ENCODE measurements at regions not wholly inside any gene's neighbourhood (a gene's known extent, or its start where the extent isn't known, plus 50 kb on each side); places are given as distances from the start of the nearest gene placed in this dataset.

DNA sequence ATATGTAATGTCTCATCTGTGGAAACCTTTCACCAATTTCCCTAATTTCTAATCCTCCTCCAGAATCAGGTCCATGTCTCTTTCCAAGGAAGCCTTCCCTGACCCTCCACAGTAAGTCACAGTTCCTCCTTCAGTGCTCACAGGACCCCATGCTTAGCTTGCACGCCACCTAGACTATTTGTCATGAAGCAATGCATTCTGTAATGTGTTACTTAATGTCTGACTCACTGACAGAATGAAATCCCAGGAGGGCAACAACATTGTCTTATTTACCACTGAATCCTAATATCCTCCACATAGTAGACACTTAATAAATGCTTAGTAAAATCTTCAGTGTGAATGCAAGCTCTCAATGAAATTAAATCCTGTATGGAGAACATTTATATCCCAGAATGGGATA, 245.9 kb upstream of the PLD5 start:
- DNase-seq (ENCODE audit: low read depth) = no peak
- in situ Hi-C loops (cut with HindIII; ENCODE audit: low pct_unique_long_range_greater_than_20kb, low sequenced_read_pairs) = no loop called here

DNA sequence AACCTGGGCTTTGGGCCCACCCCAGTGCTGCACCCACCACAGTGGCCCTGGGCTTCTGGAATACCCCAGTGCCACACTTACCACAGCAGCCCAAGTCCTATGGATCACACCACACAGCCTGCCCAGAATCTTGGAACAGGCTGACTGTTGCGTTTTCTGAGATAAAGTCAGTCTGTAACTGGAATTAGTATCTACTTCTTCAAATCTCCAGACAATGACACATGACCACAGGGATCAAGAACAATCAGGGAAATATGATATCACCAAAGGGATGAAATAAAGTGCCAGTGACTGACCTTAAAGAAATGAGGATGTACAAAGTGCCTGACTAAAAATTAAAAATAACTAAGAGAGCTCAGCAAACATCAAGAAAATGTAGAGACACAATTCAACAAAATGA, 239.7 kb upstream of the PLD5 start:
- no peak for DNase-seq (ENCODE audit: low read depth)
- in situ Hi-C loops (cut with HindIII; ENCODE audit: low pct_unique_long_range_greater_than_20kb, low sequenced_read_pairs) = no loop called here

- DNase-seq (ENCODE audit: low read depth) = no peak
- in situ Hi-C loops (cut with HindIII; ENCODE audit: low pct_unique_long_range_greater_than_20kb, low sequenced_read_pairs) = no loop called here
Observed at GRCh38 chr1:242761556-242761955, 237.1 kb upstream of the PLD5 start.

- in situ Hi-C loops (cut with HindIII; ENCODE audit: low pct_unique_long_range_greater_than_20kb, low sequenced_read_pairs) = no loop called here
- no peak for DNase-seq (ENCODE audit: low read depth)
Observed at GRCh38 chr1:242754926-242755325, 230.4 kb upstream of the PLD5 start.

GRCh38 chr1:242754125-242754524, 229.6 kb upstream of the PLD5 start:
- in situ Hi-C loops (cut with HindIII; ENCODE audit: low pct_unique_long_range_greater_than_20kb, low sequenced_read_pairs) = no loop called here
- no peak for DNase-seq (ENCODE audit: low read depth)

DNA sequence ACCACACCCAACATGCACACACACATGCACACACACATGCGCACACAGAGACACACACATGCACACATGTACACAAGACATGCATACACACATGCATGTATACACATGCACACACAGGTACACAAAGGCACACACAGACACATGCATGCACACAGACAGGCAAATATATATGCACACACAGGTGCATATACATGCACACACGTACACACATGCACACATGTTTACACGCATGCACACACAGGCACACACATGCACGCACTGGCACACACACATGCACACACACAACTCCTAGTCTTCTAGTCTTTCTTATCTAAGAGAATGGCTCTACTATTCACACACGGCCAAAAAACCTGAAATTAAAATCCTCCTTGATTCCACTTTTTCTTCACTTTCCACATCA, 222.7 kb upstream of the PLD5 start:
- DNase-seq (ENCODE audit: low read depth) = no peak
- in situ Hi-C loops (cut with HindIII; ENCODE audit: low pct_unique_long_range_greater_than_20kb, low sequenced_read_pairs) = no loop called here

- DNase-seq (ENCODE audit: low read depth) = no peak
- in situ Hi-C loops (cut with HindIII; ENCODE audit: low pct_unique_long_range_greater_than_20kb, low sequenced_read_pairs) = no loop called here
Observed at GRCh38 chr1:242745079-242745478, 220.6 kb upstream of the PLD5 start.

DNA sequence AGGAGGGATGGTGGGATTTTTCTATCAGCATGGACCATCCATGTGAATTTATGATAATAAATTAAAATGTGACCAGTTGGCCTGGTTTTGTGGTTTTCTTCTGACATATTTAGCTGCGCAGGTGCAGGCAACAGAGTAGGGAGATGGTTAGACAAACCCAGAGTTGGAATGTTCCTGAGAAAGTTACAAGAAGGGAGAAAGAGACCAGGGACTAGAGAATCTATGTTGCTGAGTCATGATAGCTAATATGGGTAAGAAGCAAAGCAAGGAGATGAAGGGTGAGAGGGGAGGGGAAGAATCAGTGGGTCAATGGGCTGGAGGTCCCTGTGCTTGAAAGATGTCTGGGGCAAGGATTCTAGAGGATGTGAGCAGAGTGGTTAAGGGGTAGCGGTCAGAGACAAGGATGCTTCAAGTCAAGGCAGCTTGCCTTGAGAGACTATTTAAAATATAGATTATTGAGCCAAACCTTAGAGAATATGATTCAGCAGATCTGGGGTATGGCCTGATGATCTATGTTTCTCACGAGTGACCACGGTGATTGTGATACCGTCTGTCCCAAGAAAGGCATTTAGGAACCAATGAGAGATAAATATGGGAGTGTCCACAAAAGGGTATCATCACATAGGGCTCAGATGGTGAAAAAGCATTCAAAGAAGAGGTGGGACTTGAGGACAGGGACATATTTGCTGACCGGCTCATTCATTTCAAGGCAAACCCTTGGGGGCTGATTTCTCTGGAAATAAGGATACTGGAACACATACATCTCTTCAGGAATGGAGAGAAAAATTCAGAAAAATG, 219.7 kb upstream of the PLD5 start:
- DNase-seq (ENCODE audit: low read depth) = no peak
- in situ Hi-C loops (cut with HindIII; ENCODE audit: low pct_unique_long_range_greater_than_20kb, low sequenced_read_pairs) = no loop called here

GRCh38 chr1:242738702-242739645, 214.5 kb upstream of the PLD5 start:
- DNase-seq (ENCODE audit: low read depth) = no peak
- in situ Hi-C loops (cut with HindIII; ENCODE audit: low pct_unique_long_range_greater_than_20kb, low sequenced_read_pairs) = no loop called here

DNA sequence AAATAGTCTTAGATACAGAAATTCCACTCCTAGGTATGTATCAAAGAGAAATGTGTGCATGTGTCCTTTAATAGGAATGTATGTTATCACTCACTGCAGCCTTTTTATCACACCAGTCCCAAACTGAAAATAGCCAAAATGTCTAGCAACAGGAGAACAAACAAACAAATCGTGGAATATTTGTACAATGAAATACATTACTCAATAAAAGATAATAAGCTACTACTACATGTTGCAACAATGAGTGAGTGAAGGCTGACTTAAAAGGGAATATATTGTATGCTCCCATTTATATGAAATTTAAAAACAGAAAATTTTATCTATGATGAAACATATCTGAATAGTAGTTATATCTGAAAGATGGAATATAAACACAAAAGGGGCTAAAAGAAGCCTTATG, 212.1 kb upstream of the PLD5 start:
- in situ Hi-C loops (cut with HindIII; ENCODE audit: low pct_unique_long_range_greater_than_20kb, low sequenced_read_pairs) = no loop called here

DNA sequence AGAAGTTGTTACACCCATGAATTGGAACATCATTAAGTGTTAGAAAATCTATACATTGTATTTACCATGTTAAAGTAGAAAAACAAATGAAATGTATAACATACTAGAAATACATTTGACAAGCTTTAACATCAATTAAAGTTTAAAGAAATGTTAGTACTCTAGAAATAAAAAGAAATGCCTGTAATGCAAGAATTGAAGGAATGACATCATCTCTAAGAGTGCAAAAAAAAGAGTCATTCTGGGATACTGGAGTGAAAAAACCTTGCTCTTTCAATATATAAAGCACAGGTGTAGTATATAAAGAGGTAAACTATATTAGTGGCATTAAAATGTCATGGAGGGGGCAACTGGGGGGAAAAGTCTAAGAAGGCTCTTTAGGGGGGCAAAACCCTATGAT, 210.8 kb upstream of the PLD5 start:
- in situ Hi-C loops (cut with HindIII; ENCODE audit: low pct_unique_long_range_greater_than_20kb, low sequenced_read_pairs) = no loop called here

More for the DNA sequence above, 212.1 kb upstream of the PLD5 start:
- no peak for DNase-seq (ENCODE audit: low read depth)

GRCh38 chr1:242731446-242731845, 206.9 kb upstream of the PLD5 start:
- in situ Hi-C loops (cut with HindIII; ENCODE audit: low pct_unique_long_range_greater_than_20kb, low sequenced_read_pairs) = no loop called here
- no peak for DNase-seq (ENCODE audit: low read depth)

More for the DNA sequence above, 210.8 kb upstream of the PLD5 start:
- no peak for DNase-seq (ENCODE audit: low read depth)

- DNase-seq (ENCODE audit: low read depth) = no peak
- in situ Hi-C loops (cut with HindIII; ENCODE audit: low pct_unique_long_range_greater_than_20kb, low sequenced_read_pairs) = no loop called here
Observed at GRCh38 chr1:242728696-242729095, 204.2 kb upstream of the PLD5 start.

- DNase-seq (ENCODE audit: low read depth) = no peak
- in situ Hi-C loops (cut with HindIII; ENCODE audit: low pct_unique_long_range_greater_than_20kb, low sequenced_read_pairs) = no loop called here
Observed at GRCh38 chr1:242723044-242723716, 198.7 kb upstream of the PLD5 start.

DNA sequence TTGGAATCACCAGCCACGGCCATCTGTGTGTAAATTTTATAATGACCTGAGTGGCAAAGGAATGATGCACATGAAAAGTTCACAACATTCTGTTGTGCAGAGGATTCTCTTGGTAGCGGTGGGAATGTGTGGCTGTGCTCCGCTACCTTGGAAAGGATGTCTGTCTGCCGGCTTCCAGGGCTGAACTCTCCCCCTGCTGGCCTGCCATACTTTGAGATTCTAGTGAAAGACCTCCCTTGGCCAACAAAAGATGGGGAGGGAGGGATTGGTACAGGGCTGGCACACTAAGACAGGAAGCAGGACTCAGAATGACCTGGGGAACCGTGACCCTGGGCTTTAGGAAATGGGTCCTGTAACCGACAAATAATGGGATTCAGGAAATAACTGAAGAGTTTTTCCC, 194.5 kb upstream of the PLD5 start:
- in situ Hi-C loops (cut with HindIII; ENCODE audit: low pct_unique_long_range_greater_than_20kb, low sequenced_read_pairs) = no loop called here
- no peak for DNase-seq (ENCODE audit: low read depth)

GRCh38 chr1:242712248-242712647, 187.8 kb upstream of the PLD5 start:
- in situ Hi-C loops (cut with HindIII; ENCODE audit: low pct_unique_long_range_greater_than_20kb, low sequenced_read_pairs) = no loop called here
- no peak for DNase-seq (ENCODE audit: low read depth)

DNA sequence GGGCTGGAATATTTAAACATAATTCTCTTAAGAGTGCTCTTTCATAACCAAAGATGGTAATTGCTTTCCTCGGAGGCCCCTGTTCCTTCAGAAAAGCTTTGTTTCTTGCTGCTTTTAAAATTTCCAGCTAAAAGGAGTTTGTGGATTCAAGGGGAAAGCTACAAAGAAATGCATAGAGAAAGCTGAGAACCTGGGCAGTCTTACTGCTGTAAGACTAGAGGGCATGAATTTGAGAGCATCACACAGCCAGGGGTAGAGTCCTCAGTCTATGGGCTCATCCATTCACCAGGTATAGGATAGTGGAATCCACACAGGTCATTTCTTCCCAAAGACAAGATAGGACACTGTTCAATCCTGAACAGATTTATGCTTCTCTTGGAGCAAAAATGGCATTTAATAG, 186.3 kb upstream of the PLD5 start:
- DNase-seq (ENCODE audit: low read depth) = no peak
- in situ Hi-C loops (cut with HindIII; ENCODE audit: low pct_unique_long_range_greater_than_20kb, low sequenced_read_pairs) = no loop called here

DNA sequence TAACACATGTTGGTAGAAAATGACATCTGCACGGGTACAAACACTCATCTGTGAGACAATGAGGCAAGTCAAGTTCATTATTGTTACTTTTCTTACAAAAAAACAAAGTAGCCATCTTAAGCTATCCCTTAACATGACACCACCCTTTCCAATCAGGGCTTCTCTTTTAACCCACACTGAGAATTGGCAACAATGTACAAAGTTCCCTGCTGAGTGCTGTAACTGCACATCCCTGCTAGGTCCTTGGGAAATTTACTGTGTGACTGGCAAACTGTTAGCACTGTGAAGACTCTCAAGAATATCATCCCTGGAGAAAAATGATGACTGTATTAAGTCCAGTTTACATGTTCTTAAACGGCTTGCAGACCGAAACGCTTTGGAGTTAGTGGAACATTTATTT, 185.8 kb upstream of the PLD5 start:
- in situ Hi-C loops (cut with HindIII; ENCODE audit: low pct_unique_long_range_greater_than_20kb, low sequenced_read_pairs) = no loop called here

GRCh38 chr1:242703467-242703866, 179.0 kb upstream of the PLD5 start:
- DNase-seq (ENCODE audit: low read depth) = no peak
- in situ Hi-C loops (cut with HindIII; ENCODE audit: low pct_unique_long_range_greater_than_20kb, low sequenced_read_pairs) = no loop called here

More for the DNA sequence above, 185.8 kb upstream of the PLD5 start:
- DNase-seq (ENCODE audit: low read depth) = no peak

Measured in Caki2 (cell line).